ENCODE measurements at regions not wholly inside any gene's neighbourhood (a gene's known extent, or its start where the extent isn't known, plus 50 kb on each side); places are given as distances from the start of the nearest gene placed in this dataset.
"Not testable (repeated sequence)": the region's sequence is repeated elsewhere in the genome, so short reads cannot be mapped to it uniquely, and the experiment has no call there.

- intact Hi-C loops (cut with DNase I), result no loop called here
- Histone ChIP-seq H3K4me3 (no peak overlapping the region), H3K9me3 (peaks cover 0 to 7% of the 10 kb centered on the region in 2 donors), H3K36me3 (no peaks in the 10 kb centered on the region), H3K4me1 (no peaks in the 10 kb centered on the region), H3K27me3 (no peaks in the 10 kb centered on the region), H3K27ac (no peak overlapping the region)
- TF ChIP-seq CTCF (IDR thresholded peaks at IDR 0.05), result no peak
- no peak for DNase-seq (ENCODE audit: low spot score in 2 of 2)
Observed at GRCh38 chr15:46961795-46962194, 755.5 kb upstream of the SEMA6D start.

DNA sequence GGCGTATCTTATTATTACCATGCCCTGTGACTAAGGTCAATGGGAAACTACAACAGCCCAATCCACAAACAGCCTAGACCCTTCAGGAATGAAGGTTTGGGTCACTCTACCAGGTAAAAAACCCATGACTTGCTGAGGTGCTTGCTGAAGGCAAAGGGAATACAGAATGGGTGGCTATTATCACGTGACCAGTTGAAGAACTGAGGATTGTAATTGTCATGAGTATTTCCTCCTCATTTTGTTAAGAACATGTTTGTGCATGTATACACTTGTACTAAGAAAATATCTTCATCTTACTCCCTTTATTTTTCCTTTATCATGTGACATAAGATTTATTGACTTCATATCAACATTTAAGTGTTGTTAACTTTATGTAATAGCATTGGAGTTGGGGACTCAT is 729.2 kb upstream of the SEMA6D start:
- H3K4me1 ChIP-seq; H3K27ac ChIP-seq; H3K4me3 ChIP-seq; H3K9me3 ChIP-seq; intact Hi-C loops (cut with DNase I); H3K36me3 ChIP-seq; H3K27me3 ChIP-seq; DNase-seq (ENCODE audit: low spot score in 2 of 2): not testable (repeated sequence)

DNA sequence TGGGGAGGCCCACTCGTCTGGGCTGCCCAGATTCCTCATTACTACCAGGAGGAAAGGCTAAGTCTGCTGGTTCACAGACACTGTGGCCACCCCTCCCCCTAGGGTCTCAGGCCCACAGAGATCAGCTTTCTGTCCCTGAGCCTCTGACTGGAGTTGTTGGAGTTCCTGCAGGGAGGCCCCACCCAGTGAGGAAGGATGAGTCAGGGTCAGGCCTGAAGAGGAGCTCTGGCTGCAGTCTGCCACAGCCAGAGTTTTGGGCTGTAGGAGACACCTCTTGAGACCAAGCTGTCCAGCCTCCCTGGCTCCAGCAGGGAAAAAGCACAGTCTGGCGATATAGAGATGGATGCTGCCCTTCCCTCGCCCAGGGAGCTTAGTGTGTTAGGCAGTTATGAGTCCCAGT is 720.9 kb upstream of the SEMA6D start:
- no peaks in the 10 kb centered on the region for H3K36me3 ChIP-seq
- no peak for TF ChIP-seq CTCF (IDR thresholded peaks at IDR 0.05)
- peaks cover 0 to 21% of the 10 kb centered on the region in 2 donors for H3K9me3 ChIP-seq
- H3K27me3 ChIP-seq, result no peaks in the 10 kb centered on the region
- intact Hi-C loops (cut with DNase I), result no loop called here
- H3K4me3 ChIP-seq, result no peak overlapping the region
- H3K27ac ChIP-seq, result no peak overlapping the region
- no peaks in the 10 kb centered on the region for H3K4me1 ChIP-seq
- DNase-seq (ENCODE audit: low spot score in 2 of 2), result no peak

DNA sequence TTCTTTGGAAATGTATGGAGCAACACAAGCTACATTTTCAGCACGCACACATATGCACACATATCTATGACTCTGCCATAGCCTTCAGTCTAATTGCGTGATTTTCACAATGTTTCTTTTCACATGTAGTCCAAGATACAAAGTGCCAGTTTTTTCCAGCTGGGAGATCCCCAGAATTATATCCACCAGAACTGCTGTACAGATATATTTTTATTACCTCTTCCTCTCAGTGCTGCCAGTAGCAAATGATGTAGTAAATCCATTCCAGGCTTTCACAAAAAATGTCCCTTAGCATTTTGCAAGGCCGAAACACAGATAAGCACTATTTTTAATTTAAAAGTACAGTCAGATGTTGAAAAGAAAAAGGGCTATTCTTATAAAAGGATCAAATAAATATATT is 719.8 kb upstream of the SEMA6D start:
- Histone ChIP-seq H3K9me3 (peaks cover 0 to 21% of the 10 kb centered on the region in 2 donors), H3K27ac (no peak overlapping the region), H3K27me3 (no peaks in the 10 kb centered on the region), H3K4me3 (no peak overlapping the region), H3K4me1 (no peaks in the 10 kb centered on the region), H3K36me3 (no peaks in the 10 kb centered on the region)
- no peak for TF ChIP-seq CTCF (IDR thresholded peaks at IDR 0.05)
- DNase-seq (ENCODE audit: low spot score in 2 of 2), result no peak
- intact Hi-C loops (cut with DNase I), result no loop called here

DNA sequence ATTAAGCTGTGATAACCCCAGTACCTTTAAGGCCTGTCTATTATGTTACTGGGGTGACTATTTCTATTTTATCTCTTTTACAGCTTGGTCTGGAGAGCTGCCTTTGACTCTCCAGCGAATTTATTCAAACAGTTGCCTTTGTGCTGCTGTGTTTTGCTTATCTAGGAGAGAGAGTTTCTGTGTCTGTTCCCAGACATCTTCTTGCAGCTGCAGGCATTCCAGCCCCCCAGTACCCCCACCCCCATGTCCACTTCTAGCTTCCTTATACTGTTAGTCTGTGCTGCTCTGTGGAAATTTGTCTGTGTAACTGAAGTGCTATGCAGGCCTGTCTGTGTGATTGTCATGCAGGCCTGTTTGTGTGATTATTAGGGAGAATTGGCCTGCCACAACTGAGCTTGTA is 713.7 kb upstream of the SEMA6D start:
- TF ChIP-seq CTCF (IDR thresholded peaks at IDR 0.05), result no peak
- no peaks in the 10 kb centered on the region for H3K4me1 ChIP-seq
- H3K9me3 ChIP-seq, result peaks cover 0 to 10% of the 10 kb centered on the region in 2 donors
- DNase-seq (ENCODE audit: low spot score in 2 of 2), result no peak
- no peak overlapping the region for H3K27ac ChIP-seq
- no peaks in the 10 kb centered on the region for H3K27me3 ChIP-seq
- no peak overlapping the region for H3K4me3 ChIP-seq
- intact Hi-C loops (cut with DNase I), result no loop called here
- H3K36me3 ChIP-seq, result no peaks in the 10 kb centered on the region

GRCh38 chr15:47013446-47013845 is 703.9 kb upstream of the SEMA6D start:
- TF ChIP-seq CTCF (IDR thresholded peaks at IDR 0.05), result no peak
- no peaks in the 10 kb centered on the region for H3K36me3 ChIP-seq
- peaks cover 0 to 6% of the 10 kb centered on the region in 2 donors for H3K9me3 ChIP-seq
- H3K27ac ChIP-seq, result no peak overlapping the region
- intact Hi-C loops (cut with DNase I), result no loop called here
- no peak for DNase-seq (ENCODE audit: low spot score in 2 of 2)
- H3K4me3 ChIP-seq, result no peak overlapping the region
- H3K27me3 ChIP-seq, result no peaks in the 10 kb centered on the region
- no peaks in the 10 kb centered on the region for H3K4me1 ChIP-seq
